AG09319 (cell line): ENCODE measurements at regions not wholly inside any gene's neighbourhood (a gene's known extent, or its start where the extent isn't known, plus 50 kb on each side); places are given as distances from the start of the nearest gene placed in this dataset.

Experiments
- DNase-seq: peaks from one replicate; pipeline ENCODE4 v3.0.0-alpha.2; 2010; ENCODE audit warnings: low read depth; ENCODE audit errors: extremely low read depth
- CTCF ChIP-seq: IDR thresholded peaks from 2 replicates; pipeline ENCODE4 v1.5.1; 2011; ENCODE audit warnings: low read depth, mild to moderate bottlenecking, inconsistent platforms, low read length, moderate library complexity

GRCh38 chr6:40721271-40721952 is 134.2 kb upstream of the LRFN2 start:
- no peak for DNase-seq
- no peak for TF ChIP-seq CTCF

GRCh38 chr6:40720375-40720748 is 133.2 kb upstream of the LRFN2 start:
- no peak for TF ChIP-seq CTCF

GRCh38 chr6:40719671-40720374 is 132.7 kb upstream of the LRFN2 start:
- peak; percentile 11 for DNase-seq
- no peak for TF ChIP-seq CTCF

More at GRCh38 chr6:40720375-40720748, 133.2 kb upstream of the LRFN2 start:
- DNase-seq, result no peak

GRCh38 chr6:40718401-40718800 is 131.2 kb upstream of the LRFN2 start:
- no peak for TF ChIP-seq CTCF
- DNase-seq, result no peak

GRCh38 chr6:40717411-40718057 is 130.4 kb upstream of the LRFN2 start:
- TF ChIP-seq CTCF, result no peak
- DNase-seq, result no peak

GRCh38 chr6:40715570-40716403 is 128.6 kb upstream of the LRFN2 start:
- no peak for TF ChIP-seq CTCF
- DNase-seq, result no peak
